DMS53 treated with DMSO at 0.1 percent for 48 hours (cell line): ENCODE measurements at regions not wholly inside any gene's neighbourhood (a gene's known extent, or its start where the extent isn't known, plus 50 kb on each side); places are given as distances from the start of the nearest gene placed in this dataset.

Experiments used
- DNase-seq: peaks from one replicate; lab custom pipeline; 2025; ENCODE audit not compliant: unreplicated experiment; lab: John Stamatoyannopoulos, UW

DNA sequence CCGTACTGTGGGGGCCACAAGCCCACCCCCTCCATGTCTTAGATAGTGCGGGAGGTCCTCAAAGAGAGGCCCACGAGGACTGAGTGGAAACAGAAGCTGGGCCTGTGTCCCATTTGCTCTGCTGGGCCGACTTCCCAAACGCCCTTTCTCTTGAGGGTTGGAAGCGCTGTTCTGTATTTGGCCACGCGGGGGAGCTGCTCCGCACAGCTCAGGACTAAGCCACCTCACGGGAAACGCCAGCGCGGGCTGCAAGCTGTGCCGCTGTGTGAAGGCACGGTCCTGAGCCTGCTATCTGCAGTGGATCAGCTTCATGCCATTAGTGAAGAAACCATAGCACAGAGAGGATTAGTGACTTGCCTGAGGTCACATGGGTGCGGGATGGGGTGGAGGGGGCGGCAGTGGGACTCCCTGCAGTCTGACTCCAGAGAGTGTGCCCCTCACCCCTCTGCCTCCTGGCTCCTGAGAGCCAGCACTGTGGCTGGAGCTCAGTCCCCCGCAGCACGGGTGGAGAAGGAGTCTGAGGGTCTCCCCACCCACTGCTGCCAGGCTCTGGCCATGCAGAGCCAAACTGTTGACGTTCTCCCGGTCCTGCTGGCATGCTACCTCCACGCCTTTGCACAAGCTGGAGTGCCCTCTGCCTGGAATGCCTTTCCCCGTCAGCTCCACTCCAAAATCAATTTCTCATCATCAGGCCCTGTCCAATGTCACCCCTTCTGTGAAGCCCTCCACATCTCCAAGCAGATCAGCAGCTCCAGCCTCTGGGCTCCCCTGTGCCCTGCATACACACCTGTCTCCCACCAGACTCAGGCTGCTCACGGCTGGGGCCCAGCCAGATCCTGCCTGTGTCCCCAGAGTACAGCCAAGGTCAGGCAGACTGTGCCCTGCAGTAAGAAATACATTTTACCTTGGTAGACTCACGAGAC, 51.5 kb upstream of the LRRC32 start:
- DNase-seq, result peak; percentile 82

DNA sequence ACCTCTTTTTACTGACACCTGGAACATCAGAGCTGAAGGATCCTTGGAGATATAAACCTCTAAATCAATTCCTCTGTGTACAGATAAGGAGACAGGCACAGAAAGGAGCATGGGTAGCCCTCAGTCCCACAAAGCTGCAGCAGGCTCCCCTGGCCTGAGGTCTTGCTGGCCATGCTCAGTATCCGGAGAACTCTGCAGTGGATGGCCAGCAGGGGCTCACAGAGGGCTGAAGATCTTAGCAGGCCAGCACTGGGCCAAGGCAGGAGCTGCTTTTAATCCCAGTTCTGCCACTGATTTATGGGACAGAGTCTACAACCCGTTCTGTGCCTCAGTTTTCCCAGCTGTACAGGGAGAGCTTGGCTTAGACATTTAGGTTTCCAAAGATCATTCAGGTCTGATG, 52.6 kb upstream of the LRRC32 start:
- DNase-seq, result no peak

DNA sequence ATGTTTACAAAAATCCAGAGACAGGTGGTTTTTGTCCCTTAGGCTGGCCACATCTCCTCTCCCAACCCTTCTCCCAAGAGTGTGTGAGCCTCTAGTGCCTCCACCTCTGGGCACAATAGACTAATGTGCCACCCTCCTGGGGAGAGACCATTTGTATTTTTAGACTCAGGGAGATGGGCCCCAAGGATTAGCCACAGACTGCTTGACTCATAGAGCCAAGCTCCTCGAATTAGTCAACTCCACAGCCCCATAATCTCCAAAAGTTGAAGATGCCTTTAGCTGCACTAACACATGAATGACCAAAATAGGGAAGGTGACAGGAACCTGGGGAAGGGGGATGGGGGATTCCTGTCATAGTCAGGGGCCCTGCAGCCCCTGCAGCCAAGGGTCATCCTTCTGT, 53.0 kb upstream of the LRRC32 start:
- no peak for DNase-seq

DNA sequence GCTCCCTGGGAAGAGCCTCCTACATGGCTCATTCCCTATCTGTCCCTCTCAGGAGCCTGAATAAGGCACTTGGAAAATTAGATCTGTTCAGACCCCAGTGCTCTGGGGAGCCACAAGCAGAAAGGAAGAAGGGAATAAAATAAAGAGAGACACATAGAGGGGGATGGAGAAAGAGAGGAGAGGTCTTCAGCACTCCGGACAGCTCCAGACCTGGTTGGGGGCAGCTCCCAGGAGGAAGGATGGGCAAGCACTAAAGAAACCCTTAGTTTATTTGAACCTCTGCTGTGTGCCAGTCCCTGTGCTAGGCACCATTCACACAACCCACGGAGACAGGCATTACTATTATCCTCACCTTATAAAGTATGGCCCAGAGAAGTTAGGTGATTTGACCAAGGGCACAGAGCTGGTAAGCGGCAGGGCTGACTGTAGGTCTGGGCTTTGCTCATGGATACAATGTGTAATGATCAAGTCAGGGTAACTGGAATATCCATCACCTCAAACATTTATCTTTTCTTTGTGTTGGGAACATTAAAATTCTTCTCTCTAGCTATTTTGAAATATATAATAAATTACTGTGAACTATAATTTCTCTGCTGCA, 53.7 kb upstream of the LRRC32 start:
- DNase-seq, result no peak

DNA sequence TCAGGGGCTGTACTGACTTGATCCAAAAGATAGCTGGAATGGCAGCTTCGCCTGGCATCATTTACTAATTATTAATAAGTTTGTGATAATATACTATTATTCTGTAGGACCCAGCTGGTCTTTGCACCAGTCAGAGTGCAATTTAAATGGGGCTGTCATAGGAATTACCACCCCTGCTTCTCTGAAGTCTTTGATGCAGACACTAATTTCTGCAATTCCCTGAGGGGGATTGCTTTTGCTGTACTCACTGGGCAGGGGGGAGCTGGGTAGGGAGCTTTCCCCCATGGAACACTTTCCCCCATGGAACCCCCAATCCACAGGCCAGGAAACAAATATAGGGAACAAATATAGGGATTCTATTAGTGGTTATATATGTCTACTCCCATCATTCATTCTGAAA, 54.9 kb upstream of the TSKU start:
- DNase-seq, result no peak

DNA sequence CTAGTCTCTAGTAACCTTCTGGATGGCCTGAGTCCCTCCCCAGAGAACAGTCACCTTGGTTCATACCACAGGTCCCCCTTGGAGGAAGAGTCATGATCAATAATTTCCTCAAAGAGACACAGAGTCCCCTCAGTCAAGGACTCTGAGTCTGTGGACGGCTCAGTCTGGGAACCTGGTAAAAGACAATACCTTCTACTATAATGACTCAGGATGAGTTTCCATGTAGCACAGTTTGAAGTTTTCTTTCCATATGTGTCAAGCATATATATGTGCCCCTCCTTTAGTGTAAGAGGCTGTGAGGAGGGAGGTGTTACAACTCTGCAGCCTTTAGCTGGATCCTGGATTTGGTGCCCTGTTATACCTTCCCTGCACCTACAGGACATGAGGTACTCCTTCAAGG, 54.4 kb upstream of the TSKU start:
- DNase-seq, result no peak

DNA sequence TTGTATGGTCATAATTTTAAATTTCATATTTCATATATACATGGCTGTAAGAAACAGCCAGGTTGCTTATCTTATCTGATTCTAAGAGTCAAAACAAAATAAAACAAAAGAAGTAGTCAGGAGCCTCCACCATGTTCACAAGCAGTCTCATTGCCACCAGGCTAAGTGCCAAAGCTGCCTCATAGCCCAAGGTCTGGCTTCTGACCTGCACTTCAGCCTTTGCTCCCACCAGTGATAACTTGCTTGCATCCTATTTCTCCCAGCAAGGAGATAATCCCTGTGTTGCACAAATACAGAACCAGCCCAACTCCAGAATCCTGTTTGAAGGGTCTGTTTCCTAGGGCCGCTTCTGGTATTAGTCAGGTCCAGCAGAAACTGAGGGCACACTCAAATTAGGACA, 53.9 kb upstream of the TSKU start:
- no peak for DNase-seq

DNA sequence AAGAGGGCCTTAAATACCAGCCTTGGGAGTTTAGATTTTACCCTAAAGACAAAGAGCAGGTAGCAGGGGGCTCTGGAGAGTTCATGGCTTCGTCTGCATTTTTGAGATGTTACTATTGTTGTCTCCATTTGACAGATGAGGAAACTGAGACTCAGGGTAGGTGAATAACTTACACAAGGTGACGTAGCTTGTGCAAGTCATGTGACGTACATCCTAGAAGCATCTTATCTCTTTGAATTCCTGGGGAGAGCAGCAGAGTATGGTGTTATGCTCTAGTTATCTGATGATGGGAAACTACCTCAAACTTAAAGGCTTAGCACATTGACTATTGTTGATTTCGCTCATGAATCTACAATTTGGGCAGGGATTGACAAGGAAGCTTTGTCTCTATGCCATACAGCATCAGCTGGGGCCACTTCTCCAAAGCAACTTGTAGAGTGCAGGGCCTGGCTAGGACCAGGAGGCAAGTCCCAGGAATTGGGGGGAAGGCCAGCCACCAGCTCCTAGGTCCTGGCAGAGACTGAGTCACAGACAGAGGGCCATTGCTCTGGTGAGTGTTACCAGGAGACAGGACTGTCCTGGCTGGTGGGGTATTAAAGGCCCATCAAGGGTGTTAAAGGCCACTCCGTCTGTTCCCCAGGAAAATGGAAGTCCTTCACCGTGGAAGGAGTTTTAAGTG, 52.1 kb upstream of the TSKU start:
- DNase-seq, result no peak

DNA sequence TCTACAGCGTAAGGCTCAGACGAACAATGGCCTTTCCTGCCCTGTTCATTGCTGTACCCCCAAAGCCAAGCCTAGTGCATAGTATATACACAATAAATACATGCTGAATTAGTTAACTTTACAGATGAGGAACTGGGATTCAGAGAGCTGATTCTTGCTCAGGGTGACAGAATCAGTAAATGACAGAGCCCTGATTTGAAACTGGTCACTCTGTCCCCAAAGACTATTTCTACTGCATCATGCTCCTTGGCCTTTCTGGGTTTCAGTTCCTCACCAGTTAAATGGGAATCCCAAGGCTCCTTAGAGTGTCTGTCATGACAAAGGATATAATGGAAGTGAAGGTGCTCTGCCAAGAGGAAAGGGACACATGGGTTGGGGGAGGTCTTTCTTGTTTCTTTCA, 50.5 kb upstream of the TSKU start:
- DNase-seq, result no peak
